GM12875 (cell line): ENCODE measurements at regions not wholly inside any gene's neighbourhood (a gene's known extent, or its start where the extent isn't known, plus 50 kb on each side); places are given as distances from the start of the nearest gene placed in this dataset.
"Not testable (repeated sequence)": the region's sequence is repeated elsewhere in the genome, so short reads cannot be mapped to it uniquely, and the experiment has no call there.

ENCODE experiments used
- H3K4me3 ChIP-seq: one replicate; pipeline ENCODE4 v1.5.1; 2011; ENCODE audit warnings: low read depth, low read length, control low read depth
- CTCF ChIP-seq: IDR thresholded peaks from 2 replicates; pipeline ENCODE4 v1.5.1; 2011; ENCODE audit warnings: low read depth, mild to moderate bottlenecking, control low read depth, inconsistent platforms, low read length, moderate library complexity, borderline replicate concordance; ENCODE audit not compliant: insufficient read depth

- no peak for TF ChIP-seq CTCF
Measured at GRCh38 chr10:43994539-43994938, 345.9 kb upstream of the ZNF32 start.

GRCh38 chr10:43992816-43993215, 344.1 kb upstream of the ZNF32 start:
- not testable (repeated sequence) for H3K4me3 ChIP-seq

More at GRCh38 chr10:43994539-43994938, 345.9 kb upstream of the ZNF32 start:
- H3K4me3 ChIP-seq, result no peak overlapping the region

- TF ChIP-seq CTCF, result no peak
- no peak overlapping the region for H3K4me3 ChIP-seq
Measured at GRCh38 chr10:43986374-43986773, 337.7 kb upstream of the ZNF32 start.

- no peak overlapping the region for H3K4me3 ChIP-seq
- TF ChIP-seq CTCF, result no peak
Measured at GRCh38 chr10:43985941-43986340, 337.3 kb upstream of the ZNF32 start.

GRCh38 chr10:43983856-43984271, 335.2 kb upstream of the ZNF32 start:
- H3K4me3 ChIP-seq, result no peak overlapping the region

GRCh38 chr10:43983405-43983804, 334.7 kb upstream of the ZNF32 start:
- no peak for TF ChIP-seq CTCF
- no peak overlapping the region for H3K4me3 ChIP-seq

More at GRCh38 chr10:43983856-43984271, 335.2 kb upstream of the ZNF32 start:
- no peak for TF ChIP-seq CTCF

- TF ChIP-seq CTCF, result no peak
Measured at GRCh38 chr10:43982250-43982649, 333.6 kb upstream of the ZNF32 start.

GRCh38 chr10:43981696-43982095, 333.0 kb upstream of the ZNF32 start:
- TF ChIP-seq CTCF, result no peak
- no peak overlapping the region for H3K4me3 ChIP-seq

More at GRCh38 chr10:43982250-43982649, 333.6 kb upstream of the ZNF32 start:
- H3K4me3 ChIP-seq, result no peak overlapping the region
